Prostate gland (tissue), 2 donors: ENCODE measurements at regions not wholly inside any gene's neighbourhood (a gene's known extent, or its start where the extent isn't known, plus 50 kb on each side); places are given as distances from the start of the nearest gene placed in this dataset.
A peak's percentile ranks its signal among the peaks of the same experiment; 100 is the strongest.

Experiments used
- DNase-seq: peaks from one replicate; pipeline ENCODE4 v3.0.0-alpha.2; 2019; ENCODE audit warnings: low spot score
- H3K27ac ChIP-seq, 2 donors: fragments of 200-600 bp; sonication (generic); 2 replicates each; pipeline ENCODE4 v1.5.1; 2017 to 2019
- H3K27me3 ChIP-seq: fragments of 200-600 bp; sonication (generic); replicated peaks from 2 replicates; pipeline ENCODE4 v1.5.1; 2019; ENCODE audit not compliant: insufficient read depth
- H3K36me3 ChIP-seq, 2 donors: fragments of 200-600 bp; sonication (generic); 1 replicate in 1 of 2; 2 replicates in 1 of 2; pipeline versions ENCODE4 v1.5.1 to v1.8.1; 2017 to 2019
- H3K4me1 ChIP-seq: fragments of 200-600 bp; sonication (generic); replicated peaks from 2 replicates; pipeline ENCODE4 v1.5.1; 2019
- H3K4me3 ChIP-seq, 2 donors: fragments of 200-600 bp; sonication (generic); 2 replicates each; pipeline ENCODE4 v1.5.1; 2017 to 2019
- H3K9me3 ChIP-seq: fragments of 200-600 bp; sonication (generic); 2 replicates; pipeline ENCODE4 v1.5.1; 2017
- POLR2A ChIP-seq: fragments of 450-650 bp; IDR thresholded peaks from one replicate; pipeline ENCODE4 v1.6.1; 2016; ENCODE audit warnings: antibody characterized with exemption, mild to moderate bottlenecking
- POLR2AphosphoS5 ChIP-seq: sonication (generic); formaldehyde crosslinking; IDR thresholded peaks from one replicate; pipeline ENCODE4 v1.6.1; 2017; ENCODE audit warnings: antibody characterized with exemption
- WGBS: methylation state at CpG from one replicate; pipeline ENCODE4 v1.1.5; 2018; 5-methylcytosine and 5-hydroxymethylcytosine counted together
- intact Hi-C: fragments of 100-400 bp; cut with DNase I; formaldehyde crosslinking; loops from one replicate; pipeline ENCODE4 v1.14.2; 2022
- TF ChIP-seq, protein P1 (sequence below), 4 experiments: fragments of 200-600 bp in 2 of 4; fragments of 450-650 bp in 2 of 4; sonication (generic) in 2 of 4; IDR thresholded peaks; 1 replicate in 3 of 4; 2 replicates in 1 of 4; pipeline ENCODE4 v1.5.1; 2016 to 2019; ENCODE audit warnings: antibody characterized with exemption in 4 of 4, mild to moderate bottlenecking in 2 of 4, moderate library complexity in 2 of 4

DNA sequence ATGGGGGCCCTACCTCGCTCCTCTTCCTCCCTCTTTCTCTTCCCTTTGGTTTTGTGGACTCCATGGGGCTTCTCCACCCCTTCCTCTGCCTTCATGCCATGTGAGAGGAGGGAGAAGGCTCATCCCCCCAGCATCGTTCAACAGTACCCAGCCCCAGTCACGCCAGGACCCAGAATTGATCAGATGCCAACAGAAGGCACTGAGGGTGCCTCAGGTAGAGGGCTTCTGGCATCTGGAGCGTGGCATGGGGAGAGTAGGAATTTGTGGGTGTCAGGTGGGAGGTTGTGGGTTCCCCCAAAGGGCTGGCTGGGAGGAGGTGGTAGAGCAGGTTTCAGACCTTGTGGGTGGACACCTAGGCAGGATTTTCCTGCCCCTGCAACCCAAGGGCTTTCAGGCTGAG is 122.0 kb downstream of the TWIST2 start:
- Histone ChIP-seq H3K4me1 (no peaks in the 10 kb centered on the region), H3K4me3 (no peak overlapping the region), H3K27ac (no peak overlapping the region), H3K36me3 (no peaks in the 10 kb centered on the region), H3K9me3 (no peaks in the 10 kb centered on the region), H3K27me3 (no peaks in the 10 kb centered on the region)
- intact Hi-C loops, result loop anchor here (10.0 kb wide), 1 partner anchor 615 kb away; no protein-coding TSS in a partner anchor
- DNase-seq, result no peak
- 92% methylated on average over 4 of the region's 4 CpGs for WGBS
- TF ChIP-seq, protein P1, sequence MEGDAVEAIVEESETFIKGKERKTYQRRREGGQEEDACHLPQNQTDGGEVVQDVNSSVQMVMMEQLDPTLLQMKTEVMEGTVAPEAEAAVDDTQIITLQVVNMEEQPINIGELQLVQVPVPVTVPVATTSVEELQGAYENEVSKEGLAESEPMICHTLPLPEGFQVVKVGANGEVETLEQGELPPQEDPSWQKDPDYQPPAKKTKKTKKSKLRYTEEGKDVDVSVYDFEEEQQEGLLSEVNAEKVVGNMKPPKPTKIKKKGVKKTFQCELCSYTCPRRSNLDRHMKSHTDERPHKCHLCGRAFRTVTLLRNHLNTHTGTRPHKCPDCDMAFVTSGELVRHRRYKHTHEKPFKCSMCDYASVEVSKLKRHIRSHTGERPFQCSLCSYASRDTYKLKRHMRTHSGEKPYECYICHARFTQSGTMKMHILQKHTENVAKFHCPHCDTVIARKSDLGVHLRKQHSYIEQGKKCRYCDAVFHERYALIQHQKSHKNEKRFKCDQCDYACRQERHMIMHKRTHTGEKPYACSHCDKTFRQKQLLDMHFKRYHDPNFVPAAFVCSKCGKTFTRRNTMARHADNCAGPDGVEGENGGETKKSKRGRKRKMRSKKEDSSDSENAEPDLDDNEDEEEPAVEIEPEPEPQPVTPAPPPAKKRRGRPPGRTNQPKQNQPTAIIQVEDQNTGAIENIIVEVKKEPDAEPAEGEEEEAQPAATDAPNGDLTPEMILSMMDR (IDR thresholded peaks at IDR 0.05), result no peak
- TF ChIP-seq POLR2AphosphoS5 (no peak), POLR2A (no peak)

DNA sequence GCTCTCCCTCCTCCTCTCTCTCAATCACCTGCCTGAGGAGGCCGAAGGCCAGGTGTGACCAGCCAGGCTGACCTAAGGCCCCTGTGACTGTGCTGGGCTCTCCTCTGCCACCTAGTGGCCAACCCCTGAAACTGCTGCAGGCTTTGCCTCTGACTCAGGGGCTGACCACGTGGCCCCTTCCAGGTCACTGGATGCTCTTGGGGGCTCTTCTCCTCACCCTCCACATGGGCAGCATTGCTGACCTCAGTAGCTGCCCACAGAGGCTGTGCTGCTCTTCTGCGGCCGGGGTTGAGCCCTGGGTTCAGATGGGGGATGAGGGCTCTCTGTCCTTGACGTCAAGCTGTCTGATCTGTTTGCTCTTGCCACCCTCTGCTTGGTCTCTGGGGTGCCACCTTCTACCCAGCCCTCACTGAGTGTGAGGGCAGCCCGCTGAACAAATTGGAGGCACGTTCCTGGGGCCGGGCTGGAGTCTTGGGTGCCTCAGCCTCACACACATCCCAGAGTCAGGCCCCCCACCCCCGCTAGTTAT is 122.7 kb downstream of the TWIST2 start:
- no peak overlapping the region for H3K4me3 ChIP-seq
- no peaks in the 10 kb centered on the region for H3K4me1 ChIP-seq
- no peaks in the 10 kb centered on the region for H3K9me3 ChIP-seq
- TF ChIP-seq POLR2AphosphoS5 (peak; percentile 9), POLR2A (no peak)
- TF ChIP-seq, protein P1 (IDR thresholded peaks at IDR 0.05), result peak; percentile 89 to 98 (median 93)
- no peaks in the 10 kb centered on the region for H3K27me3 ChIP-seq
- DNase-seq, result no peak
- intact Hi-C loops, result loop anchor here (10.0 kb wide), 1 partner anchor 616 kb away; no protein-coding TSS in a partner anchor
- H3K27ac ChIP-seq, result no peak overlapping the region
- WGBS, result 53% methylated on average over 8 of the region's 9 CpGs
- H3K36me3 ChIP-seq, result no peaks in the 10 kb centered on the region

DNA sequence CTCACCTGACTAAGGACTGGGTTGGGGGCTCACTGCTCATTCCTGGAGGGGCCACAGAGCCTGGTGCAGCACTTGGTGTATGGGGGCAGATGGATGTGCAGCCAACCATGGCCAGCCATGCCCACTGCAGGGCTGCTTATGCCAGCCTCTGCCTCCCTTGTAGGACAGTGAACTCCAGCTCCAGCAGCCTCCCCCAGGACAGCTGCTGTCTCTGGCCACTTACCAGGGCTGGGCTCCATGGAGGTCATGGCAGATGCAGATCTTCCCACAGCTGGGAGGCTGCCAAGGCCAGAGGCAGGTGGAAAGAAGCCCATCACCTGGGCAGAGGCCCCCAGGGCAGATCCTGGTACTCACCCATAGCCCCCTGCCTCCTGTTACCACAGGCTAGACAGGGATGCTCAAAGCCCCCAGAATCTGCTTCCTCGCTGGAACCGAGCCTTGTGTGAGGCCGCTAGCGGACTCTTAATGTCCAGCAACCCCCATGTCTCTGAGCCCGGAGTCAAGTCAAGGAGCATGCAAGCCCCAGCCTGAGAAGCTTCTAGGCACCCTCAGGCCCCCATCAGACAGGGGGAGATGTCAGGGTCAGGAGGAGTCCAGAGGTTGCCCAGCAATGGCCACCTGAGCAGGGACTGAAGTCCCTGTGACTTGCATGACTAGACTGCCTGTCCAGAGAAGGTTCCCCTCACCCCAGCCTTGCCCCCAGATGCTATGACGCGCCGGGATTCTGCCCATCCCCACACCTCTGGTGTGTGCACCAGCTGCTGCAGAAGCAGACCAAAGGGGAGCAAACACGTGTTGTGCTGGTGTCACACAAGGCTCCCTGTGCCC is 123.6 kb downstream of the TWIST2 start:
- H3K27ac ChIP-seq, result no peak overlapping the region
- no peak overlapping the region for H3K4me3 ChIP-seq
- no peaks in the 10 kb centered on the region for H3K27me3 ChIP-seq
- intact Hi-C loops, result loop anchor here (10.0 kb wide), 1 partner anchor 617 kb away; no protein-coding TSS in a partner anchor
- no peak for DNase-seq
- H3K9me3 ChIP-seq, result no peaks in the 10 kb centered on the region
- no peaks in the 10 kb centered on the region for H3K4me1 ChIP-seq
- no peaks in the 10 kb centered on the region for H3K36me3 ChIP-seq
- TF ChIP-seq, protein P1 (IDR thresholded peaks at IDR 0.05), result no peak
- TF ChIP-seq POLR2AphosphoS5, result no peak
- TF ChIP-seq POLR2A, result no peak
- 87% methylated on average over 9 of the region's 9 CpGs for WGBS

DNA sequence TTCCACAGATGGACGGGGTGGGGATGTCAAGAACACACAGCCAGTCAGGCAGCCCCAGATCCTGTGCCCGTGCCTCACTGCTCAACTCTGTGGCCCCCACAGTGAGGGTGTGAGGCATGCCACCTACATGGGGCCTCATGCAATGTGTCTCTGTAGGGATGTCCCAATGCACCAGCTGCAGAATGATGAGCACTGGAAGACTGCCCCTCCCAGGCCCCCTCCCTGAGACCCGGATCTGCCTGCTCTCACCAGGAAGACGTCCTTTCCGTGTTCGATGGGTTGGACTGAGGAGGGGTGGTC is 124.2 kb downstream of the TWIST2 start:
- 90% methylated on average over 6 of the region's 6 CpGs for WGBS
- Histone ChIP-seq H3K9me3 (no peaks in the 10 kb centered on the region), H3K36me3 (no peaks in the 10 kb centered on the region), H3K27ac (no peak overlapping the region), H3K27me3 (no peaks in the 10 kb centered on the region), H3K4me1 (no peaks in the 10 kb centered on the region), H3K4me3 (no peak overlapping the region)
- intact Hi-C loops, result loop anchor here (10.0 kb wide), 1 partner anchor 617 kb away; no protein-coding TSS in a partner anchor
- DNase-seq, result no peak
- TF ChIP-seq POLR2A, result no peak
- TF ChIP-seq, protein P1 (IDR thresholded peaks at IDR 0.05), result no peak
- TF ChIP-seq POLR2AphosphoS5, result no peak
